SKM-1 treated with dmso at 0.1 percent for 144 hours (cell line): ENCODE measurements at regions not wholly inside any gene's neighbourhood (a gene's known extent, or its start where the extent isn't known, plus 50 kb on each side); places are given as distances from the start of the nearest gene placed in this dataset.

Experiments used
- DNase-seq: peaks from one replicate; lab custom pipeline; 2025; ENCODE audit not compliant: unreplicated experiment; lab: John Stamatoyannopoulos, UW

GRCh38 chr2:66691031-66691965 lies 256.4 kb downstream of the MEIS1 start:
- DNase-seq: no peak

GRCh38 chr2:66692521-66693054 lies 257.7 kb downstream of the MEIS1 start:
- no peak for DNase-seq

- no peak for DNase-seq
Observed at GRCh38 chr2:66693076-66693965, 258.4 kb downstream of the MEIS1 start.

GRCh38 chr2:66694087-66694860 lies 259.3 kb downstream of the MEIS1 start:
- no peak for DNase-seq

GRCh38 chr2:66695226-66695735 lies 260.4 kb downstream of the MEIS1 start:
- no peak for DNase-seq

- no peak for DNase-seq
Observed at GRCh38 chr2:66696374-66696773, 261.4 kb downstream of the MEIS1 start.

GRCh38 chr2:66696886-66697285 lies 262.0 kb downstream of the MEIS1 start:
- no peak for DNase-seq

- DNase-seq: no peak
Observed at GRCh38 chr2:66697366-66697765, 262.4 kb downstream of the MEIS1 start.

GRCh38 chr2:66698091-66698490 lies 263.2 kb downstream of the MEIS1 start:
- DNase-seq: no peak

- DNase-seq: no peak
Observed at GRCh38 chr2:66698576-66699239, 263.8 kb downstream of the MEIS1 start.

- no peak for DNase-seq
Observed at GRCh38 chr2:66699416-66699792, 264.5 kb downstream of the MEIS1 start.

GRCh38 chr2:66699793-66700676 lies 265.1 kb downstream of the MEIS1 start:
- DNase-seq: no peak

- no peak for DNase-seq
Observed at GRCh38 chr2:66700677-66701066, 265.7 kb downstream of the MEIS1 start.

GRCh38 chr2:66701251-66701650 lies 266.3 kb downstream of the MEIS1 start:
- no peak for DNase-seq

- DNase-seq: no peak
Observed at GRCh38 chr2:66701656-66702055, 266.7 kb downstream of the MEIS1 start.

GRCh38 chr2:66702301-66702700 lies 267.4 kb downstream of the MEIS1 start:
- no peak for DNase-seq

GRCh38 chr2:66704786-66705185 lies 269.9 kb downstream of the MEIS1 start:
- DNase-seq: no peak

GRCh38 chr2:66714610-66715009 lies 279.7 kb downstream of the MEIS1 start:
- DNase-seq: no peak

- no peak for DNase-seq
Observed at GRCh38 chr2:66717218-66717905, 282.4 kb downstream of the MEIS1 start.
